Fibroblast of lung (primary cell): ENCODE measurements at regions not wholly inside any gene's neighbourhood (a gene's known extent, or its start where the extent isn't known, plus 50 kb on each side); places are given as distances from the start of the nearest gene placed in this dataset.

ENCODE experiments used
- EZH2 ChIP-seq: IDR thresholded peaks from 2 replicates; pipeline ENCODE4 v1.5.1; 2012; ENCODE audit warnings: low read length, control low read depth, mild to moderate bottlenecking; ENCODE audit errors: missing control alignments
- TF ChIP-seq, protein P1 (sequence below), 2 donors: IDR thresholded peaks in 1 of 2; conservative IDR thresholded peaks in 1 of 2; 1 replicate in 1 of 2; 2 replicates in 1 of 2; pipeline ENCODE4 v1.5.1; 2011 to 2012; ENCODE audit warnings: low read length in 2 of 2, control low read depth in 1 of 2, inconsistent platforms in 1 of 2, low read depth in 1 of 2, mild to moderate bottlenecking in 1 of 2

DNA sequence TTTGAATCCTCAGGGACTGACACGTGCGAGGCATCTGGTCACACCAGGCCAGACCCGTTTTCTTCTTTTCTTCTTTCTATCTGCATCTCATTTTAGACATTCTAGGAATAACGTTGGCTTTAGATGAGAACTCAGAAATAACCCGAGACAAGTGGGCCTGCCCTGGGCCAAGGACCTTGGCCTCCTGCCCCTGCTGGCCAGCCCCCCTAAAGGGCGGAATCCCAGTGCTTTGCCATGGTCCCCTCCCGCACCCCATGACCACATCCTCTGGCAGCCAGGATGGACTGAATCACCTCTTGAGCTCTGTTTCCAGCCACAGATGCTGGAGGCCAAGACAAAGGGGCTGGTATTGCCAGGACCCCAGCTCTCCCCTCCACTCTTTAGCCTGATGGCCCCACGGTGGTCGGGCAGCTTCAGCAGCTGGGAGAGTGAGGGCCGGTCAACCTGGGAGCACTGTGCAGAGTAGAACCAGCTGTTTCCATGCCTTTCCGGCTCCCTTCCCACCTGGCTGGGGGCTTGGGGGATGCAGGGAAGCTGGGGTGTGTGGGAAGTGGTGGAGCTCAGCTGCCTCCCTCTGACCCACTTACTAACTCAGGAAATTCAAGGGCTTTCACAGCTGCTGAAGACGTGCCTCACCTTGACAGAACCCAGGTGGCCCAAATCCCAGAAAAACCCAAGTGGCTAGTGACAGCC lies 190.9 kb downstream of the FAM43A start:
- no peak for TF ChIP-seq EZH2
- TF ChIP-seq, protein P1, sequence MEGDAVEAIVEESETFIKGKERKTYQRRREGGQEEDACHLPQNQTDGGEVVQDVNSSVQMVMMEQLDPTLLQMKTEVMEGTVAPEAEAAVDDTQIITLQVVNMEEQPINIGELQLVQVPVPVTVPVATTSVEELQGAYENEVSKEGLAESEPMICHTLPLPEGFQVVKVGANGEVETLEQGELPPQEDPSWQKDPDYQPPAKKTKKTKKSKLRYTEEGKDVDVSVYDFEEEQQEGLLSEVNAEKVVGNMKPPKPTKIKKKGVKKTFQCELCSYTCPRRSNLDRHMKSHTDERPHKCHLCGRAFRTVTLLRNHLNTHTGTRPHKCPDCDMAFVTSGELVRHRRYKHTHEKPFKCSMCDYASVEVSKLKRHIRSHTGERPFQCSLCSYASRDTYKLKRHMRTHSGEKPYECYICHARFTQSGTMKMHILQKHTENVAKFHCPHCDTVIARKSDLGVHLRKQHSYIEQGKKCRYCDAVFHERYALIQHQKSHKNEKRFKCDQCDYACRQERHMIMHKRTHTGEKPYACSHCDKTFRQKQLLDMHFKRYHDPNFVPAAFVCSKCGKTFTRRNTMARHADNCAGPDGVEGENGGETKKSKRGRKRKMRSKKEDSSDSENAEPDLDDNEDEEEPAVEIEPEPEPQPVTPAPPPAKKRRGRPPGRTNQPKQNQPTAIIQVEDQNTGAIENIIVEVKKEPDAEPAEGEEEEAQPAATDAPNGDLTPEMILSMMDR (conservative IDR thresholded peaks at IDR 0.05 in 1 of 2, IDR thresholded peaks at IDR 0.05 in 1 of 2; ENCODE audit: low read depth in 1 of 2, low read length in 2 of 2), result no peak
